ENCODE measurements at regions not wholly inside any gene's neighbourhood (a gene's known extent, or its start where the extent isn't known, plus 50 kb on each side); places are given as distances from the start of the nearest gene placed in this dataset.
A peak's percentile ranks its signal among the peaks of the same experiment; 100 is the strongest.

DNA sequence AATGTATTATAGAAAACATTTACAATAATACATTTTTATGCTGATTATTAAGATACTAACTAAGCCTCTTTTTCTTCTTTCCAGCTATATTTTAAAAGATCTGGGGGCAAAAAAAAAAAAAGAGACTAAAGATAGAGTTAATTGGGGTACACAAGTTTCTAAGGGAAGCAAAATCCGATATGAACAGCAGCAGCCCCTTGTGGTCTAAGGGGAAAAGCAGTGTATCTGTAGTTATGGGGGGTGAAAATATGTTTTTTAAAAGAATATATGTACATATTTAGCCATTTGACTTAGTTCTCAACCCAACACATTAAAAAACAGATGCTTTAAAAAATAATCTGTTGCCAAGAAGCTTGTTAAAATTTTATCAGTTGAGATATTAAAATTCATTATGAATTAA is 134.3 kb upstream of the POU5F2 start:
- POLR2A ChIA-PET (ENCODE audit: partially characterized antibody) = no interaction called here
- Histone ChIP-seq H2AK5ac (ENCODE audit: low read depth, low read length) (no peak overlapping the region), H3K27ac (ENCODE audit: low read depth, low read length) (no peak overlapping the region), H4K91ac (replicated peaks; ENCODE audit: insufficient read length, low read length) (no peak overlapping the region), H2BK12ac (ENCODE audit: low read depth, low read length) (no peak overlapping the region), H3K9me3 (ENCODE audit: insufficient read depth in 2 of 2, low read depth in 1 of 2, low read length in 1 of 2) (no peaks in the 10 kb centered on the region), H3K79me1 (ENCODE audit: low read depth, low read length) (no peaks in the 10 kb centered on the region), H4K20me1 (replicated peaks in 1 of 2; ENCODE audit: control insufficient read depth in 1 of 2, insufficient read depth in 2 of 2, low read length in 2 of 2) (no peaks in the 10 kb centered on the region), H3K18ac (ENCODE audit: extremely low read depth, low read length) (no peak overlapping the region), H3K4me1 (replicated peaks in 1 of 4; ENCODE audit: control insufficient read depth in 3 of 4, insufficient read depth in 4 of 4, low read length in 3 of 4) (peaks cover 0 to 5% (median 2%) of the 10 kb centered on the region in 4 experiments; a peak in 1 of 7 replicates), H3K79me2 (ENCODE audit: control insufficient read depth in 1 of 2, insufficient read depth in 2 of 2, low read length in 2 of 2) (no peaks in the 10 kb centered on the region), H4K5ac (ENCODE audit: insufficient read length, low read depth, low read length) (no peak overlapping the region), H3K36me3 (ENCODE audit: control insufficient read depth in 2 of 4, insufficient read depth in 4 of 4, low read length in 3 of 4) (no peaks in the 10 kb centered on the region), H4K8ac (ENCODE audit: extremely low read depth, insufficient read depth, low read length) (no peak overlapping the region), H2BK20ac (ENCODE audit: low read length) (no peak overlapping the region), H2BK15ac (ENCODE audit: low read length) (no peak overlapping the region), H3K4me2 (ENCODE audit: insufficient read depth in 1 of 2, low read depth in 2 of 2, low read length in 2 of 2) (no peak overlapping the region), H3K23ac (ENCODE audit: insufficient read length) (no peak overlapping the region), H2BK120ac (replicated peaks; ENCODE audit: low read depth, low read length) (no peak overlapping the region), H3K4ac (replicated peaks; ENCODE audit: insufficient read length, low read depth, low read length) (no peak overlapping the region), H2AFZ (ENCODE audit: low read length) (no peak overlapping the region), H3K9ac (replicated peaks in 1 of 4; ENCODE audit: extremely low read depth in 1 of 4, low read depth in 3 of 4, low read length in 3 of 4) (no peak overlapping the region), H3K23me2 (ENCODE audit: low read depth, low read length) (no peaks in the 10 kb centered on the region), H3K56ac (replicated peaks; ENCODE audit: insufficient read length, low read depth, low read length) (no peak overlapping the region), H3K14ac (ENCODE audit: insufficient read length) (no peak overlapping the region), H2BK5ac (ENCODE audit: low read depth, low read length) (no peak overlapping the region), H3K27me3 (replicated peaks in 1 of 4; ENCODE audit: control insufficient read depth in 3 of 4, extremely low read depth in 1 of 4, insufficient read depth in 3 of 4, low read length in 3 of 4) (no peaks in the 10 kb centered on the region), H3K4me3 (ENCODE audit: extremely low read depth in 1 of 4, insufficient read depth in 2 of 4, low read depth in 3 of 4, low read length in 4 of 4) (no peak overlapping the region)
- CTCF ChIA-PET (ENCODE audit: partially characterized antibody) = interaction anchor here (0.6 to 1.5 kb wide), 5 partner anchors 19 to 817 kb away, joined by 3 to 4 read pairs (median 3); no protein-coding TSS in a partner anchor
- TF ChIP-seq, protein P1, sequence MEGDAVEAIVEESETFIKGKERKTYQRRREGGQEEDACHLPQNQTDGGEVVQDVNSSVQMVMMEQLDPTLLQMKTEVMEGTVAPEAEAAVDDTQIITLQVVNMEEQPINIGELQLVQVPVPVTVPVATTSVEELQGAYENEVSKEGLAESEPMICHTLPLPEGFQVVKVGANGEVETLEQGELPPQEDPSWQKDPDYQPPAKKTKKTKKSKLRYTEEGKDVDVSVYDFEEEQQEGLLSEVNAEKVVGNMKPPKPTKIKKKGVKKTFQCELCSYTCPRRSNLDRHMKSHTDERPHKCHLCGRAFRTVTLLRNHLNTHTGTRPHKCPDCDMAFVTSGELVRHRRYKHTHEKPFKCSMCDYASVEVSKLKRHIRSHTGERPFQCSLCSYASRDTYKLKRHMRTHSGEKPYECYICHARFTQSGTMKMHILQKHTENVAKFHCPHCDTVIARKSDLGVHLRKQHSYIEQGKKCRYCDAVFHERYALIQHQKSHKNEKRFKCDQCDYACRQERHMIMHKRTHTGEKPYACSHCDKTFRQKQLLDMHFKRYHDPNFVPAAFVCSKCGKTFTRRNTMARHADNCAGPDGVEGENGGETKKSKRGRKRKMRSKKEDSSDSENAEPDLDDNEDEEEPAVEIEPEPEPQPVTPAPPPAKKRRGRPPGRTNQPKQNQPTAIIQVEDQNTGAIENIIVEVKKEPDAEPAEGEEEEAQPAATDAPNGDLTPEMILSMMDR (IDR thresholded peaks at IDR 0.05; ENCODE audit: control extremely low read depth in 1 of 3, insufficient read depth in 1 of 3, low read depth in 1 of 3, low read length in 3 of 3) = peak in 1 of 3 experiments; percentile 4; a peak in 1 of 4 replicates
- TF ChIP-seq POLR2AphosphoS5 (IDR thresholded peaks at IDR 0.05; ENCODE audit: low read depth, low read length) (no peak), POLR2A (IDR thresholded peaks at IDR 0.05; ENCODE audit: control extremely low read depth in 1 of 2, low read depth in 2 of 2, low read length in 2 of 2) (no peak), TAF1 (IDR thresholded peaks at IDR 0.05; ENCODE audit: low read depth, low read length) (no peak)
- FAIRE-seq (no peak), DNase-seq (ENCODE audit: low read depth in 1 of 2, low spot score in 2 of 2) (no peak)
- 84% methylated on average over 1 of the region's 1 CpG; no CpG with 5 or more reads in 1 of the 2 experiments for WGBS, 2 experiments (ENCODE audit: extremely low coverage in 1 of 2, insufficient coverage in 1 of 2, insufficient read length in 1 of 2, insufficient replicate concordance in 2 of 2, low coverage in 1 of 2, low lambda C conversion rate in 2 of 2, missing lambda C conversion rate in 1 of 2)

Data from H1 (cell line).